Left ventricle myocardium superior (tissue), 1 donor: ENCODE measurements at regions not wholly inside any gene's neighbourhood (a gene's known extent, or its start where the extent isn't known, plus 50 kb on each side); places are given as distances from the start of the nearest gene placed in this dataset.

ENCODE experiments used
- ATAC-seq: fragments of 200-7000 bp; cut with Tn5 transposase; one replicate; pipeline ENCODE4 v1.9.1; 2020; ENCODE audit warnings: mild to moderate bottlenecking, moderate library complexity
- DNase-seq: peaks from one replicate; pipeline ENCODE4 v3.0.0-alpha.2; 2020
- intact Hi-C: fragments of 100-400 bp; cut with micrococcal nuclease; formaldehyde crosslinking; loops from one replicate; pipeline ENCODE4 v1.11.0; 2022
- donor health status: DM: no; HTN: yes; CAD: no; lungs with severe emphysema.

- ATAC-seq (no peak), DNase-seq (no peak)
- intact Hi-C loops = no loop called here
These were observed 1152.0 kb upstream of the B3GALT2 start for GRCh38 chr1:194338241-194338948.

GRCh38 chr1:194333240-194333639 is 1146.8 kb upstream of the B3GALT2 start:
- DNase-seq (no peak), ATAC-seq (no peak)
- intact Hi-C loops = no loop called here

DNA sequence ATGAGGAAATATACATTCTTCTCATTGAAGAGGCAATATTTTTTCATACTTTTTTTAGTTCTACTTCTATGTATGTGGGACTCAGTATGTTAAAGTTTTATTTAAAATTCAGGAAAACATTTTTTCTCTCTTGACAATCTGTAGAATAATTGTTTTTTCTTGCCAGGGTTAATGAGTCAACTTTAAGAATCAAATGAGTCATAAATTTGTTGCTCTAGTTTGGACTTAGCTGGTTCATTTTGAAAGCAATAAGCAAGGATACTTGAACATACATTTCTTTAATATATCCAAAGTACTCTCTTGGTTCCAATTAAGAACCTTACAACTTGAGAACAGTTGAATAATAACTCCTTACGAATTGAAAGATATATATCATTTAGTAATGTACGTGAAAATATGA is 1145.3 kb upstream of the B3GALT2 start:
- no peak for ATAC-seq
- intact Hi-C loops = no loop called here

GRCh38 chr1:194322751-194323150 is 1136.3 kb upstream of the B3GALT2 start:
- ATAC-seq (no peak), DNase-seq (no peak)
- intact Hi-C loops = no loop called here

More for the DNA sequence above, 1145.3 kb upstream of the B3GALT2 start:
- DNase-seq = no peak

DNA sequence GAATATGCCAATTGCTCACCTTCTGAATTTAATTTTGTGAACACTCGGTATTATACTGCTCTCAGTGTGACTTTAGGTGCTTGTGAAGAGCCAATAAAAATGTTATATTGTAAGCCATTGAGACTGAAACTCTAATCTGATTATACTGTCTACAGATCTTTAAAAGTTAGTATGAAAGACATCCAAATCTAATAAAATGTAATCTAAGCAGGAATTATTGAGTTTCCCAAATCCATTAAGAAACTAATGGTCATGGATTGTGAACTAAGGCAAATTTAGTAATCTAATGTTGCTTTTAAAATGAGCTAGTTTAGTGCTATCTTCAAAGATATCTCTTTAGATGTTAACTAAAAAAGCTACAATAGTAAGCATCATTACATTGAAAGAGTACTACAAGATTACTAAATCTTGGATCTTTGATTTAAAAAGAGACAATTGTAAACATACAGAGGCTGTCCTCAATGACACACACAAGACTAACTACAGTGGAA is 1132.4 kb upstream of the B3GALT2 start:
- intact Hi-C loops = no loop called here
- DNase-seq (no peak), ATAC-seq (no peak)

DNA sequence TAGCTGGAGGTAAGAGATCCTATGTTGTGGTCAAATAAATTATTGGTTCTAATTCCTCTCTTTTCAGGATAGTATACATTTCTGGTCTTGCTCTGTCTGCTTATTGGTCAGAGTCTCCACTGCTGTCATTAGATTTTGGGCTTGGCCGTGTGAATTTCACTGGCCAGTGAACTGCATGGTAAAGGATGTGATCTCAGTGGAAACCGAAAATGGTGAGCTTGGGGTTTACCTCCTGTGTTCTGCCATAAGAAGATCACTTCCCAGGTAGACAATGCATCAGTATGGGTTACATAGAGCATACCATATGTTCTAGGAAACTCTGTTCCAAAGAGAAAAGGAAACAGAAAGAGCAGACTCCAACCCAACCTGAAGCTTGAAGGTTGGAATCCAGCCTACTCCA is 1123.3 kb upstream of the B3GALT2 start:
- no peak for DNase-seq
- intact Hi-C loops = no loop called here
- ATAC-seq = no peak

GRCh38 chr1:194309269-194309668 is 1122.9 kb upstream of the B3GALT2 start:
- no peak for DNase-seq
- no peak for ATAC-seq
- intact Hi-C loops = no loop called here

DNA sequence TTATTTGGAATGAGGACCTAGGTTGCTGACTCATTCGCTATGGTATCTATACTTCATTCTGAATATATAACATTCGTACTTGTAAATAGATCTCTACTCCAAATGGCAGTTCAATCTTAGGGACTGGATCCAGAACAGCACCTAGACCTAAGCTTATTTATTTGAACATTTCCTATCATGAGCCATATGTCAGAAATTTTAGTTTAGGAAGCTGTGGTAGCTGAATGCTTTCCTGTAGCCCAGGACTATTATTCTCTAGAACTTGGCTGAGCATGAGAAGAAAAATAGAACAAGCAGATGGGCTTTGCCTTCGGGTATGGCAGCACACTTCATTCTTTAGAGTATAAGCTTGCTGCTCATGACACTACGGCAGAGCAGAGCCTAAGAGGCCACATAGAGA is 1114.4 kb upstream of the B3GALT2 start:
- DNase-seq (no peak), ATAC-seq (no peak)
- intact Hi-C loops = no loop called here

DNA sequence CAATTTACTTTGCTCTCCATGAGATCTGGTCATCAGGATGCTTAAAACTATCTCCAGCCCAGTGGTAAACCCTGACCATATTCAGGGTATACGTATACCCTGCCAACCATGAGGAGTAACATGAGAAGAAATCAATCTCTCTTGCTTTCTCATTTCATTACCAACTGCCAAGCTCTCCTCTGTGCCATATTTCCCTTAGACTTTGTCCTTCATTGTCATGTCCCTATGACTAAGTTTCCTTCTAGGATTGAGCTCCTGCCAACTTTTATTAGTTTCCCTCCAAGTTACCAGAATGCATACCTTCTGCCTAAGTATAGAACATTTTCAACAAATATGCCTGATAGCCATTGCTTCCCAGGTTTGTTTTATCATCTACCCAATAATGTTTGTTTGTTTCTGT is 1113.9 kb upstream of the B3GALT2 start:
- no peak for ATAC-seq
- intact Hi-C loops = no loop called here

GRCh38 chr1:194298007-194298598 is 1111.7 kb upstream of the B3GALT2 start:
- intact Hi-C loops = no loop called here
- DNase-seq (no peak), ATAC-seq (no peak)

More for the DNA sequence above, 1113.9 kb upstream of the B3GALT2 start:
- DNase-seq = no peak

GRCh38 chr1:194297094-194297493 is 1110.7 kb upstream of the B3GALT2 start:
- no peak for ATAC-seq
- DNase-seq = no peak
- intact Hi-C loops = no loop called here

DNA sequence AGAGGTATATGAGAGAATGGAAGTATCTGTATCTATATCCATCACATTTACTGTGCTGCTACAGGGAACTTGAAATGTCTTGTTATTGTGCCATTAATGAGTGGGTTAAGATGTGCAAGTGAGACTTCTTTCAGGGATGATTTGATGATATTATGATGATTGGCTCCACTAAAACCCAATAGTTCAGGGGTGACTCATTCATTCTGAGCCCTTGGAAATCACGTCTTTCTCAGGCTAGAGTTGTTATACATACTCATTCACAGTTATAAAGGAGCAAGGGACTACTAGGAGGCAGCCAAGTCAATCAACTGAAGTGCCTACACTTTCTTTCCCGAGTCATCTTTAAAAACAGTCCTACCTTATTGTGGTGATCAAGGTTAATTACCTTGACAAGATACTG is 1109.8 kb upstream of the B3GALT2 start:
- intact Hi-C loops = no loop called here
- no peak for DNase-seq
- ATAC-seq = no peak

DNA sequence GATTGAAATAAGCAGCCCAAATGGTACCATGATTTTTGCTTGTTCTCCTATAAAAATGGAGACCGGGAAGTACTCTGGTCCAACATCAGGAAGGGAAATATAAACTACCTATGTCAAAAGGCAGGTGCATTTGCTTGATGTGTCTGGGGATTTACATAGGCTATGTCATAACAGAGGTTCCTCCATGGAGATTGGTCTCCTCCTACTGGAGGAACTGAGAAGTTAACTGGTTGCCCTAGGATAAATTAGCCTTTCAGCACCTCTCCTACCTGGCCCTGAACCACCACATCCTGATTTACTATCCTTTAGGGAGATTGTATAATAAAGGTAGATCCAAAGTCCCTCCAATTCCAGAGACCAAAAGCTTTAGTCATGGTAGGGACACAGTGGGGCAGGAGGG is 1109.3 kb upstream of the B3GALT2 start:
- ATAC-seq = peak; percentile 87
- DNase-seq = no peak
- intact Hi-C loops = no loop called here

DNA sequence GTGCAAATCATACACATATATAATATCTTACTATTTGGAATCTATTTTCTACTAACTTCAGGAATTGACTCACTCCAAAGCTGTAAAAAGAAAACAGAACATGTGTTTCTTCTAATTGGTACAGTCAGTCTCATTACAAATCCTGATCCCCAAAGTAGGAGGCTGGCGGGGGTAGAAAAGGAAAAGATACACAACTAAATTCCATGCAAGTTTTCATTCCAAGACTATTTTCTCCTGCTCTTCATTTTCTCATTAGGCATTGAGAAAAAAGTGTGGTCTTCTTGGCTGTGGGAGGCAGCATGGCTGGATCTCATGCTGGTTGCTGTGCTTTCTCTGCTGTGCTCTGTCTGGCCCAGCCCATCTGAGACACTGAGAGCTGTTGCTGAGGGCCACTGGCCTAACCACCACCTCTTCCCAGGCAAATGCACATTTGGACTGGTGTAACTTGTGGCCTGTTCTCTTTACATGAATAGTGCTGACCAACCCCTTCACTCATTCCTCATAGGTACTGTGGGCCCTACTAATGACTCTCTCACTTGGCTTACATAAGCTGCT is 1107.5 kb upstream of the B3GALT2 start:
- intact Hi-C loops = no loop called here
- ATAC-seq (no peak), DNase-seq (no peak)

DNA sequence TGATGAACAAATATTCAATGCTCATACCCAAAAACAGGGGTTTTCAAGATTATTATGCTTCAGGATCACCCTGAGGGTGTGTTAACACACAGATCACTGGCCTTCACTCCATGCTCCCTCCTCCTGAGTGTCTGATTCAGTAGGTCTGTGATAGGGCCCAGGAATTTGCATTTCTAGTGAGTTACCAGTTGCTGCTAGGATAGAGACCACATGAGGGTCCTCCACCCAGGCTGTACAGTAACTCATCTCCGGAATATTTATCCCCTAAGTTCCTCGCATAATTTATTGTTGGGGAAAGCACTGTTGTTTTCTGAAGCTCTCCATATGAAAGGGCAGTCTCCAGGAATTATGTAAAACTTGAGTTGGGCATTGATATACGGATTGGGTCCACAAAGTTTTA is 1106.6 kb upstream of the B3GALT2 start:
- ATAC-seq (no peak), DNase-seq (no peak)
- intact Hi-C loops = no loop called here

DNA sequence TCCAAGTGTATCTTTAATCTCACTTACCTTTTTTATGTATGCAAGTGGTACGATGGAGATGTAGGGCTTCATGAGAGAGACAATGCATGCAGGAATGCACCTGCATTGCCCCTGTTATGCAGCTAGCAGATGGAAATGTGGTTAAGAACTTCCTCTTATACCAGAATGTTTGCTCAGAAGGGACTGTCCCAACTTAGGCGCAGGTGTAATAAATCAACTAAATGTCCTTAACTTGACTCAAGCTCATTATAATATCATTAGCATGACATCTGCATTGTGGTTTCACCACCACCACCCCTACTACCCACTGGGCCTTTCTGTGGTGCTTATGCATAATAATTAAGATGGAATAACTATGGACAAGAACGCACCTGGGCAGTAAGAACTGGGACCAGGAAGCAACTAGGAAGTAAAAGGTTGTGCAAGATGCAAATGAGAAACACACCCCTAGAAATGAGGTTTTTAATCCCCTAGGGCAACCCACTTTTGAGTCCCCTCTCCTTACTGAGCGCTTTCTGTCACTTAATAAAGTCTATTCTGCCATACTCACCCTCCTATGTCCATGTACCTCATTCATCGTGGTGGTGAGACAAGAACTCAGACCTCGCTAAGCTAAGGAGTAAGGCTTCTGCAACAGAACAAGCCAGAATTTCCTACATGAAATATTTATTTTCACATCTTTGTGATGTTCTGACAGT is 1103.3 kb upstream of the B3GALT2 start:
- intact Hi-C loops = no loop called here
- DNase-seq (no peak), ATAC-seq (no peak)

- DNase-seq (no peak), ATAC-seq (no peak)
- intact Hi-C loops = no loop called here
These were observed 1101.8 kb upstream of the B3GALT2 start for GRCh38 chr1:194288238-194288637.

DNA sequence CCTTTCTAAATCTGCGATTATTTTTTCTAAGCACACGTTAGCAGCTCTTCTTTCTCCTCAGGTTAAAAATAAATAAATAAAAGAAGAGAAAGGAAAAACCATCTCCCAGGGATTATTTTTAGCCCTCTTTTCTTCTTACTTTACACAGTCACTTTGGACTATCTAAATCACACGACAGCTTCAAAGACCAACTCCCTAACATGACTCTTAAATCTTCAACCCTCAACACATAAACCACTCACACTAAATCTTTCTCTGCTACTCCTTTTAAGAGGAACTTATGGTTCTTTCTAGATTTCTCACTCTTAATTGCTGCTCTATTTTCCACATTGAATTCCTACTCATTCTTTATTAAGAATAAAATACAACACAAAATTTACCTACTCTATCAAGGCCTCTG is 1095.0 kb upstream of the B3GALT2 start:
- ATAC-seq (no peak), DNase-seq (no peak)
- intact Hi-C loops = no loop called here

DNA sequence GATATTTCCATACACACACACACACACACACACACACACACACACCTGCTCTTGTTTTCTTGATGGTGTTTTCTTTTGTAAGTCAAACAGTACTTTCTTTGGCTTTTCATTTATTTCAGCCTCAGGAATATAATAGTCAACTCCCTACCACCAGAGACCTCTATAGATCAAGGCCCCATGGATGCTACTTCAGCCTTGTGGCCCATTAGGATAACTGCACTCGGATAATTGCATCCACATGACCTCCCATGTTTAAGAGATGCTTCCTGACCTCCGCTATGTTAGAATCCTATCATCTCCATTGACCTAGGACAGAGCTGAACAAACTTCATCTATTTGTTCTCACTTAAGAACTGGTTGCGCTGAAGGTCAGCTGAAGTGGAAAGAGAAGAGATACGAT is 1094.0 kb upstream of the B3GALT2 start:
- intact Hi-C loops = no loop called here
- no peak for ATAC-seq
- DNase-seq = no peak

GRCh38 chr1:194279975-194280374 is 1093.6 kb upstream of the B3GALT2 start:
- intact Hi-C loops = no loop called here
- no peak for DNase-seq
- no peak for ATAC-seq
